K562 (cell line): ENCODE measurements at regions not wholly inside any gene's neighbourhood (a gene's known extent, or its start where the extent isn't known, plus 50 kb on each side); places are given as distances from the start of the nearest gene placed in this dataset.

ENCODE experiments used
- ATAC-seq: fragments of 200-7000 bp; cut with Tn5 transposase; 3 replicates; pipeline ENCODE4 v1.9.1; 2020; ENCODE audit warnings: moderate library complexity
- BruUV-seq: library from RNA; stranded (reverse); fragments of 400-500 nt; replicated peaks from 2 replicates; lab custom pipeline; 2021; lab: Mats Ljungman, UMichigan
- CTCF ChIA-PET: fragments of 300-600 bp; formaldehyde crosslinking; extraction: SDS; loops from one replicate; lab custom pipeline; 2021; ENCODE audit warnings: low intra/inter-chr PET ratio; lab: Yijun Ruan, JAX
- POLR2A ChIA-PET: fragments of 300-600, 350-650 bp; sonication (Branson Sonifier 250); formaldehyde crosslinking; extraction: SDS; loops from one replicate; lab custom pipeline; 2021; ENCODE audit warnings: antibody characterized with exemption, inconsistent platforms; lab: Yijun Ruan, JAX
- DNase-seq, 4 experiments: peaks; one replicate each; pipeline versions ENCODE4 v3.0.0 to v3.0.0-alpha.2; 2011 to 2018; ENCODE audit warnings: low spot score in 3 of 4, mixed read lengths in 3 of 4; ENCODE audit errors: extremely low read depth in 1 of 4
- FAIRE-seq: peaks from 2 replicates; lab custom pipeline; 2011; peaks lifted over from hg19 to GRCh38; lab: Jason Lieb, UNC
- H2AFZ ChIP-seq: 2 replicates; pipeline ENCODE4 v1.6.0; 2011; ENCODE audit warnings: low read depth, low read length, control low read depth, inconsistent platforms
- H3K27ac ChIP-seq: fragments of 200-600 bp; 3 replicates; pipeline ENCODE4 v1.8.0; 2011; ENCODE audit warnings: low read depth, mild to moderate bottlenecking, control low read depth, inconsistent platforms, low read length, moderate library complexity, mixed read lengths; ENCODE audit errors: extremely low read depth
- H3K27me3 ChIP-seq, 2 experiments: fragments of 300-600 bp in 1 of 2; 2 replicates in 1 of 2; 3 replicates in 1 of 2; pipeline versions ENCODE4 v1.6.0 to v1.8.0; 2011; ENCODE audit warnings: inconsistent platforms in 2 of 2, low read length in 2 of 2, mild to moderate bottlenecking in 1 of 2, mixed read lengths in 1 of 2, moderate library complexity in 1 of 2; ENCODE audit not compliant: control insufficient read depth in 2 of 2, insufficient read depth in 2 of 2
- H3K36me3 ChIP-seq: fragments of 300-600 bp; 3 replicates; pipeline ENCODE4 v1.8.0; 2011; ENCODE audit warnings: mild to moderate bottlenecking, low read length, inconsistent platforms; ENCODE audit not compliant: control insufficient read depth, insufficient read depth
- H3K4me1 ChIP-seq, 2 experiments: fragments of 200-600 bp in 1 of 2; replicated peaks in 1 of 2; 2 replicates in 1 of 2; 3 replicates in 1 of 2; pipeline versions ENCODE4 v1.5.1 to v1.8.0; 2011; ENCODE audit warnings: inconsistent platforms in 2 of 2, low read length in 2 of 2, mild to moderate bottlenecking in 1 of 2, mixed read lengths in 1 of 2, moderate library complexity in 1 of 2; ENCODE audit not compliant: control insufficient read depth in 2 of 2, insufficient read depth in 2 of 2
- H3K4me2 ChIP-seq: 2 replicates; pipeline ENCODE4 v1.6.1; 2011; ENCODE audit warnings: low read length, control low read depth, inconsistent platforms, mixed read lengths; ENCODE audit not compliant: insufficient read depth
- H3K4me3 ChIP-seq: fragments of 200-600 bp; sonication (generic), shearing (Covaris generic); 2 replicates; pipeline ENCODE4 v1.5.1; 2016; ENCODE audit warnings: control low read depth, inconsistent platforms
- H3K79me2 ChIP-seq: fragments of 200-600 bp; 3 replicates; pipeline ENCODE4 v1.8.0; 2011; ENCODE audit warnings: low read length, inconsistent platforms; ENCODE audit not compliant: control insufficient read depth, insufficient read depth
- H3K9ac ChIP-seq, 2 experiments: 2 replicates each; pipeline versions ENCODE4 v1.6.0 to v1.6.1; 2011; ENCODE audit warnings: low read depth in 2 of 2, low read length in 2 of 2, control low read depth in 1 of 2, inconsistent platforms in 1 of 2, mild to moderate bottlenecking in 1 of 2, mixed read lengths in 1 of 2; ENCODE audit not compliant: insufficient read depth in 1 of 2
- H3K9me1 ChIP-seq: one replicate; pipeline ENCODE4 v1.6.0; 2011; ENCODE audit warnings: inconsistent platforms, mild to moderate bottlenecking, low read length, moderate library complexity; ENCODE audit not compliant: control insufficient read depth, insufficient read depth
- H3K9me3 ChIP-seq: replicated peaks from 2 replicates; pipeline ENCODE4 v1.5.1; 2011; ENCODE audit warnings: low read depth, low read length, inconsistent platforms; ENCODE audit not compliant: control insufficient read depth, insufficient read depth
- H4K20me1 ChIP-seq: replicated peaks from 2 replicates; pipeline ENCODE4 v1.6.1; 2011; ENCODE audit warnings: low read length, inconsistent platforms, mixed read lengths; ENCODE audit not compliant: control insufficient read depth, insufficient read depth
- FIP1L1 ChIP-seq: fragments of 200-400 bp; formaldehyde crosslinking; IDR thresholded peaks from 2 replicates; pipeline ENCODE4 v1.6.1; 2018; ENCODE audit warnings: mild to moderate bottlenecking, low read depth, low read length; ENCODE audit not compliant: poor library complexity, severe bottlenecking
- FOXO4 ChIP-seq: fragments of 450-650 bp; formaldehyde crosslinking; IDR thresholded peaks from 2 replicates; pipeline ENCODE4 v1.4.0; 2020; ENCODE audit warnings: mild to moderate bottlenecking, moderate library complexity
- HBP1 ChIP-seq: fragments of 450-650 bp; formaldehyde crosslinking; IDR thresholded peaks from 2 replicates; pipeline ENCODE4 v1.4.0; 2022; ENCODE audit warnings: missing genetic modification characterization
- KDM1A ChIP-seq, 2 experiments: fragments of 450-650 bp; IDR thresholded peaks; 2 replicates each; pipeline ENCODE4 v1.6.1; 2016; ENCODE audit warnings: mild to moderate bottlenecking in 2 of 2
- NKRF ChIP-seq: fragments of 450-650 bp; IDR thresholded peaks from 2 replicates; pipeline ENCODE4 v1.6.1; 2016; ENCODE audit warnings: borderline replicate concordance
- NR2F6 ChIP-seq: fragments of 450-650 bp; formaldehyde crosslinking; IDR thresholded peaks from 2 replicates; pipeline ENCODE4 v1.4.0; 2020; ENCODE audit warnings: mild to moderate bottlenecking
- PREB ChIP-seq: sonication (generic); formaldehyde crosslinking; IDR thresholded peaks from 2 replicates; pipeline ENCODE4 v1.8.1; 2023; ENCODE audit warnings: mild to moderate bottlenecking, missing genetic modification reagents
- RAD51 ChIP-seq: fragments of 450-650 bp; IDR thresholded peaks from 2 replicates; pipeline ENCODE4 v1.7.1; 2016; ENCODE audit warnings: low read depth, mild to moderate bottlenecking, borderline replicate concordance
- RBM15 ChIP-seq: fragments of 200-400 bp; formaldehyde crosslinking; IDR thresholded peaks from 2 replicates; pipeline ENCODE4 v1.6.1; 2018; ENCODE audit warnings: mild to moderate bottlenecking, low read length, moderate library complexity; ENCODE audit not compliant: insufficient read depth
- SOX6 ChIP-seq: fragments of 450-650 bp; IDR thresholded peaks from 2 replicates; pipeline ENCODE4 v1.6.1; 2014; ENCODE audit warnings: mild to moderate bottlenecking
- STAG1 ChIP-seq: sonication (generic); formaldehyde crosslinking; IDR thresholded peaks from 2 replicates; pipeline ENCODE4 v1.5.0; 2020; ENCODE audit warnings: missing genetic modification reagents, borderline replicate concordance
- TFAP4 ChIP-seq: sonication (generic); formaldehyde crosslinking; IDR thresholded peaks from 2 replicates; pipeline ENCODE4 v1.8.0; 2022; ENCODE audit warnings: missing genetic modification reagents, mild to moderate bottlenecking, moderate library complexity, borderline replicate concordance
- ZNF586 ChIP-seq: fragments of 450-650 bp; formaldehyde crosslinking; conservative IDR thresholded peaks from 2 replicates; pipeline ENCODE4 v1.4.0; 2020; ENCODE audit warnings: mild to moderate bottlenecking, moderate library complexity
- ZNF639 ChIP-seq, 2 experiments: fragments of 200-800 bp in 1 of 2; sonication (Bioruptor generic) in 1 of 2; sonication (generic) in 1 of 2; formaldehyde crosslinking in 1 of 2; IDR thresholded peaks in 1 of 2; conservative IDR thresholded peaks in 1 of 2; 2 replicates each; pipeline versions ENCODE4 v1.5.0 to v1.6.1; 2016 to 2020; ENCODE audit warnings: missing compliant biosample characterization in 1 of 2, missing genetic modification characterization in 1 of 2, missing genetic modification reagents in 1 of 2
- ZNF695 ChIP-seq: fragments of 450-650 bp; formaldehyde crosslinking; IDR thresholded peaks from 2 replicates; pipeline ENCODE4 v1.4.0; 2020; ENCODE audit warnings: mild to moderate bottlenecking, moderate library complexity
- in situ Hi-C: fragments of 300-500 bp; cut with MboI; formaldehyde crosslinking; loops from 4 replicates; pipeline ENCODE4 v1.15.0; 2018; ENCODE audit warnings: inconsistent platforms, mixed read lengths
- intact Hi-C: fragments of 100-400 bp; cut with micrococcal nuclease; formaldehyde crosslinking; loops from 2 replicates; pipeline ENCODE4 v1.14.2; 2022

GRCh38 chr11:79960461-79960860 lies 519.6 kb upstream of the TENM4 start:
- no TSS peak for BruUV-seq
- no peak overlapping the region for H2AFZ ChIP-seq
- H3K9me1 ChIP-seq: no peaks in the 10 kb centered on the region
- H3K27me3 ChIP-seq: no peaks in the 10 kb centered on the region
- CTCF ChIA-PET: no interaction called here
- no peak overlapping the region for H3K9ac ChIP-seq
- in situ Hi-C loops: no loop called here
- H3K4me3 ChIP-seq: no peak overlapping the region
- no peaks in the 10 kb centered on the region for H3K4me1 ChIP-seq
- H3K4me2 ChIP-seq: no peak overlapping the region
- intact Hi-C loops: no loop called here
- no peak for ATAC-seq
- no peaks in the 10 kb centered on the region for H3K9me3 ChIP-seq
- no peaks in the 10 kb centered on the region for H3K36me3 ChIP-seq
- POLR2A ChIA-PET: no interaction called here
- DNase-seq: no peak
- FAIRE-seq: no peak
- H4K20me1 ChIP-seq: no peaks in the 10 kb centered on the region
- no peaks in the 10 kb centered on the region for H3K79me2 ChIP-seq
- no peak overlapping the region for H3K27ac ChIP-seq
- no peak for TF ChIP-seq ZNF639 (CRISPR knock-in tag; conservative IDR thresholded peaks at IDR 0.05 in 1 of 2, IDR thresholded peaks at IDR 0.05 in 1 of 2)
- TF ChIP-seq RAD51: no peak
- no peak for TF ChIP-seq FIP1L1
- TF ChIP-seq KDM1A (IDR thresholded peaks at IDR 0.05): no peak
- TF ChIP-seq TFAP4: no peak
- no peak for TF ChIP-seq PREB (CRISPR knock-in tag)
- TF ChIP-seq HBP1 (CRISPR knock-in tag): no peak
- no peak for TF ChIP-seq STAG1 (CRISPR knock-in tag)
- no peak for TF ChIP-seq RBM15
- no peak for TF ChIP-seq ZNF695 (CRISPR knock-in tag)
- TF ChIP-seq SOX6: no peak
- TF ChIP-seq FOXO4 (CRISPR knock-in tag): no peak
- TF ChIP-seq NR2F6 (CRISPR knock-in tag): no peak
- TF ChIP-seq ZNF586 (CRISPR knock-in tag): no peak
- TF ChIP-seq NKRF: no peak
